GM23338 (cell line): ENCODE measurements at regions not wholly inside any gene's neighbourhood (a gene's known extent, or its start where the extent isn't known, plus 50 kb on each side); places are given as distances from the start of the nearest gene placed in this dataset.

Source experiments
- CREB1 ChIP-seq: fragments of 250-450 bp; sonication (Bioruptor Pico); IDR thresholded peaks from 2 replicates; pipeline ENCODE4 v1.5.0; 2020; ENCODE audit warnings: low read depth, mild to moderate bottlenecking, moderate library complexity
- EZH2 ChIP-seq: fragments of 200-600 bp; sonication (generic); IDR thresholded peaks from one replicate; pipeline ENCODE4 v1.8.0; 2017; ENCODE audit warnings: antibody characterized with exemption, mild to moderate bottlenecking, low read depth; ENCODE audit not compliant: unreplicated experiment
- EZH2phosphoT487 ChIP-seq: fragments of 200-600 bp; sonication (generic); IDR thresholded peaks from one replicate; pipeline ENCODE4 v1.8.1; 2018; ENCODE audit warnings: antibody characterized with exemption; ENCODE audit not compliant: unreplicated experiment
- NANOG ChIP-seq: IDR thresholded peaks from 2 replicates; pipeline ENCODE4 v1.6.1; 2016; ENCODE audit warnings: antibody characterized with exemption, borderline replicate concordance
- POLR2AphosphoS5 ChIP-seq: IDR thresholded peaks from 2 replicates; pipeline ENCODE4 v1.6.1; 2016; ENCODE audit warnings: antibody characterized with exemption, low read depth
- TF ChIP-seq, protein P1 (sequence below), 2 experiments: fragments of 200-600 bp in 1 of 2; sonication (generic) in 1 of 2; conservative IDR thresholded peaks; 2 replicates each; pipeline versions ENCODE4 v1.5.1 to v1.6.1; 2016 to 2017; ENCODE audit warnings: antibody characterized with exemption in 2 of 2, low read depth in 2 of 2, mild to moderate bottlenecking in 2 of 2, moderate library complexity in 1 of 2
- TF ChIP-seq, protein P2 (sequence below): IDR thresholded peaks from one replicate; pipeline ENCODE4 v1.6.1; 2018; ENCODE audit warnings: antibody characterized with exemption; ENCODE audit not compliant: unreplicated experiment

DNA sequence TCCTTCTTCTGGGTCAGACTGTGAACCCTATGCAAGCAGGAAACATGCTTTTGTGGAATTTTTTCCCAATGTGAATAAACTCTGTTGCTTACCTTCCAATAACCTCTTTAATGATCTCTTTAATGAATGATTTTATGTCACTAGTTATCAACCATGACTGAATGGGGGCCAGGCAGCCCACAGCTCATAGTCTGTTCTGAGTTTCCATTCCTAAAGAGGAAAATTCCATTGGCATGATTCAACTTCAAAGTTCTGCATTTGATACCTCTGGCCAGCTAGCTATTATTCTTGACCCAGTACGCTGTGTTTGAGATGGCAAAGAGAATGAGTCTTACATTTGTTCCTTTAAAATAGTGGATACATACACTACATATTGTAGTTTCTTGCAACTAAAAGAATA lies 867.8 kb upstream of the CELF2 start:
- TF ChIP-seq, protein P1, sequence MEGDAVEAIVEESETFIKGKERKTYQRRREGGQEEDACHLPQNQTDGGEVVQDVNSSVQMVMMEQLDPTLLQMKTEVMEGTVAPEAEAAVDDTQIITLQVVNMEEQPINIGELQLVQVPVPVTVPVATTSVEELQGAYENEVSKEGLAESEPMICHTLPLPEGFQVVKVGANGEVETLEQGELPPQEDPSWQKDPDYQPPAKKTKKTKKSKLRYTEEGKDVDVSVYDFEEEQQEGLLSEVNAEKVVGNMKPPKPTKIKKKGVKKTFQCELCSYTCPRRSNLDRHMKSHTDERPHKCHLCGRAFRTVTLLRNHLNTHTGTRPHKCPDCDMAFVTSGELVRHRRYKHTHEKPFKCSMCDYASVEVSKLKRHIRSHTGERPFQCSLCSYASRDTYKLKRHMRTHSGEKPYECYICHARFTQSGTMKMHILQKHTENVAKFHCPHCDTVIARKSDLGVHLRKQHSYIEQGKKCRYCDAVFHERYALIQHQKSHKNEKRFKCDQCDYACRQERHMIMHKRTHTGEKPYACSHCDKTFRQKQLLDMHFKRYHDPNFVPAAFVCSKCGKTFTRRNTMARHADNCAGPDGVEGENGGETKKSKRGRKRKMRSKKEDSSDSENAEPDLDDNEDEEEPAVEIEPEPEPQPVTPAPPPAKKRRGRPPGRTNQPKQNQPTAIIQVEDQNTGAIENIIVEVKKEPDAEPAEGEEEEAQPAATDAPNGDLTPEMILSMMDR (conservative IDR thresholded peaks at IDR 0.05; ENCODE audit: low read depth in 2 of 2), result no peak
- TF ChIP-seq EZH2 (no peak), POLR2AphosphoS5 (no peak), CREB1 (CRISPR knock-in tag) (no peak), NANOG (no peak), EZH2phosphoT487 (no peak)
- TF ChIP-seq, protein P2, sequence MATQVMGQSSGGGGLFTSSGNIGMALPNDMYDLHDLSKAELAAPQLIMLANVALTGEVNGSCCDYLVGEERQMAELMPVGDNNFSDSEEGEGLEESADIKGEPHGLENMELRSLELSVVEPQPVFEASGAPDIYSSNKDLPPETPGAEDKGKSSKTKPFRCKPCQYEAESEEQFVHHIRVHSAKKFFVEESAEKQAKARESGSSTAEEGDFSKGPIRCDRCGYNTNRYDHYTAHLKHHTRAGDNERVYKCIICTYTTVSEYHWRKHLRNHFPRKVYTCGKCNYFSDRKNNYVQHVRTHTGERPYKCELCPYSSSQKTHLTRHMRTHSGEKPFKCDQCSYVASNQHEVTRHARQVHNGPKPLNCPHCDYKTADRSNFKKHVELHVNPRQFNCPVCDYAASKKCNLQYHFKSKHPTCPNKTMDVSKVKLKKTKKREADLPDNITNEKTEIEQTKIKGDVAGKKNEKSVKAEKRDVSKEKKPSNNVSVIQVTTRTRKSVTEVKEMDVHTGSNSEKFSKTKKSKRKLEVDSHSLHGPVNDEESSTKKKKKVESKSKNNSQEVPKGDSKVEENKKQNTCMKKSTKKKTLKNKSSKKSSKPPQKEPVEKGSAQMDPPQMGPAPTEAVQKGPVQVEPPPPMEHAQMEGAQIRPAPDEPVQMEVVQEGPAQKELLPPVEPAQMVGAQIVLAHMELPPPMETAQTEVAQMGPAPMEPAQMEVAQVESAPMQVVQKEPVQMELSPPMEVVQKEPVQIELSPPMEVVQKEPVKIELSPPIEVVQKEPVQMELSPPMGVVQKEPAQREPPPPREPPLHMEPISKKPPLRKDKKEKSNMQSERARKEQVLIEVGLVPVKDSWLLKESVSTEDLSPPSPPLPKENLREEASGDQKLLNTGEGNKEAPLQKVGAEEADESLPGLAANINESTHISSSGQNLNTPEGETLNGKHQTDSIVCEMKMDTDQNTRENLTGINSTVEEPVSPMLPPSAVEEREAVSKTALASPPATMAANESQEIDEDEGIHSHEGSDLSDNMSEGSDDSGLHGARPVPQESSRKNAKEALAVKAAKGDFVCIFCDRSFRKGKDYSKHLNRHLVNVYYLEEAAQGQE, result no peak
